ENCODE measurements at regions not wholly inside any gene's neighbourhood (a gene's known extent, or its start where the extent isn't known, plus 50 kb on each side); places are given as distances from the start of the nearest gene placed in this dataset. TPM values are rescaled to one million over a fixed set of nuclear protein-coding genes. Genes with fewer than 3 reads are reported as not detected.
A peak's percentile ranks its signal among the peaks of the same experiment; 100 is the strongest.
"Not testable (repeated sequence)": the region's sequence is repeated elsewhere in the genome, so short reads cannot be mapped to it uniquely, and the experiment has no call there.

GRCh38 chr15:84533705-84534104 is 67.1 kb upstream of the ZSCAN2 start:
- not testable (repeated sequence) for H3K27ac ChIP-seq (ENCODE audit: low read depth, low read length); DNase-seq (ENCODE audit: low read depth in 4 of 6, low spot score in 6 of 6); H3K4me1 ChIP-seq (ENCODE audit: control insufficient read depth, insufficient read depth, low read length); H3K36me3 ChIP-seq (ENCODE audit: control insufficient read depth, insufficient read depth, low read length); H3K4me3 ChIP-seq (ENCODE audit: low read depth, low read length); H3K9me3 ChIP-seq (ENCODE audit: control insufficient read depth, insufficient read depth, low read length); H3K27me3 ChIP-seq (ENCODE audit: control insufficient read depth, insufficient read depth, low read length)
- no CpG with 5 or more reads among the region's 2 CpGs for WGBS (ENCODE audit: insufficient coverage)

- H3K4me3 ChIP-seq (ENCODE audit: low read depth, low read length); H3K27ac ChIP-seq (ENCODE audit: low read depth, low read length); H3K27me3 ChIP-seq (ENCODE audit: control insufficient read depth, insufficient read depth, low read length); H3K36me3 ChIP-seq (ENCODE audit: control insufficient read depth, insufficient read depth, low read length); H3K4me1 ChIP-seq (ENCODE audit: control insufficient read depth, insufficient read depth, low read length); H3K9me3 ChIP-seq (ENCODE audit: control insufficient read depth, insufficient read depth, low read length): not testable (repeated sequence)
- DNase-seq (ENCODE audit: low read depth in 4 of 6, low spot score in 6 of 6) = peak in 2 of 6 donors; percentile 0 to 2
- no CpG with 5 or more reads among the region's 4 CpGs for WGBS (ENCODE audit: insufficient coverage)
These were observed 66.1 kb upstream of the ZSCAN2 start for GRCh38 chr15:84534561-84535235.

DNA sequence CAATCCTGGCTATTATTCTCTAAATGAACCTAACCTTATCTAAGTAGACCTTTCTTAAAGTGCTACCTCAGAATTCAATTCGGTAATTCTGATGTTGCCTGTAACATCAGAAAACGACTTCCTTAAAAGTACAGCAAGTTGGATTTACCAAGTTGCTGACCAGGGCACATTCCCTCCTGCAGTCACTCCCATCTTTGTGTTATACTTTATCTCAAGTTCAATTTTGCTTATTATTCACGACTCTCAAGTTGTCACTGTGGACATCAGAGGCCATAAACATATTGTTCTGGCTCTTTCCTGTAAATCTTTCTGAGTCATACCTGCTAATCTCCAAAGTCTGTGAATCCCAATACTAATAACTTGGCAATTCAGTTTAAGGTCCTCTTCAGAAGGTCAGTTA is 64.6 kb upstream of the ZSCAN2 start:
- not testable (repeated sequence) for DNase-seq (ENCODE audit: low read depth in 4 of 6, low spot score in 6 of 6); H3K36me3 ChIP-seq (ENCODE audit: control insufficient read depth, insufficient read depth, low read length); H3K4me1 ChIP-seq (ENCODE audit: control insufficient read depth, insufficient read depth, low read length); H3K27me3 ChIP-seq (ENCODE audit: control insufficient read depth, insufficient read depth, low read length); H3K9me3 ChIP-seq (ENCODE audit: control insufficient read depth, insufficient read depth, low read length); H3K4me3 ChIP-seq (ENCODE audit: low read depth, low read length); H3K27ac ChIP-seq (ENCODE audit: low read depth, low read length)
- 100% methylated on average over 2 of the region's 3 CpGs for WGBS (ENCODE audit: insufficient coverage)

DNA sequence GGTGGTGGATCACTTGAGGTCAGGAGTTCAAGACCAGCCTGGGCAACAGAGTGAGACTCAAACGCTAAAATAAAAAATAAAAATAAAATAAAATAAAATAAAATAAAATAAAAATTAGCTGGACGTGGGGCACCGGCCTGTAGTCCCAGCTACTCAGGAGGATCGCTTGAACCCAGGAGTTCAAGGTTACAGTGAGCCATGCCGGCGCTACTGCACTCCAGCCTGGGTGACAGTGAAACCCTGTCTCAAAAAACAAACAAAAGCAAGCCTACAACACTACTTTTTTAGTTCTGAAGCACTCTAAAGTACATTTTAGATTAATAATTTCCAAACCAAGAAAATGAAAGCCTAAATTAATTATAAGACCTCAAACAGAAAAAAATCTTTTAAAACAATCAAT is 56.2 kb upstream of the ZSCAN2 start:
- H3K27ac ChIP-seq (ENCODE audit: low read depth, low read length); H3K4me1 ChIP-seq (ENCODE audit: control insufficient read depth, insufficient read depth, low read length); DNase-seq (ENCODE audit: low read depth in 4 of 6, low spot score in 6 of 6); H3K9me3 ChIP-seq (ENCODE audit: control insufficient read depth, insufficient read depth, low read length); H3K4me3 ChIP-seq (ENCODE audit: low read depth, low read length); H3K27me3 ChIP-seq (ENCODE audit: control insufficient read depth, insufficient read depth, low read length); H3K36me3 ChIP-seq (ENCODE audit: control insufficient read depth, insufficient read depth, low read length): not testable (repeated sequence)
- no CpG with 5 or more reads among the region's 6 CpGs for WGBS (ENCODE audit: insufficient coverage)

GRCh38 chr15:84547150-84547549 is 53.7 kb upstream of the ZSCAN2 start:
- not testable (repeated sequence) for H3K9me3 ChIP-seq (ENCODE audit: control insufficient read depth, insufficient read depth, low read length); H3K4me3 ChIP-seq (ENCODE audit: low read depth, low read length); H3K36me3 ChIP-seq (ENCODE audit: control insufficient read depth, insufficient read depth, low read length); H3K4me1 ChIP-seq (ENCODE audit: control insufficient read depth, insufficient read depth, low read length); H3K27ac ChIP-seq (ENCODE audit: low read depth, low read length); H3K27me3 ChIP-seq (ENCODE audit: control insufficient read depth, insufficient read depth, low read length); DNase-seq (ENCODE audit: low read depth in 4 of 6, low spot score in 6 of 6)
- WGBS (ENCODE audit: insufficient coverage) = no CpG with 5 or more reads among the region's 2 CpGs

GRCh38 chr15:84550503-84550902 is 50.3 kb upstream of the ZSCAN2 start:
- H3K4me1 ChIP-seq (ENCODE audit: control insufficient read depth, insufficient read depth, low read length); H3K27ac ChIP-seq (ENCODE audit: low read depth, low read length); H3K4me3 ChIP-seq (ENCODE audit: low read depth, low read length); H3K27me3 ChIP-seq (ENCODE audit: control insufficient read depth, insufficient read depth, low read length); H3K36me3 ChIP-seq (ENCODE audit: control insufficient read depth, insufficient read depth, low read length); H3K9me3 ChIP-seq (ENCODE audit: control insufficient read depth, insufficient read depth, low read length); DNase-seq (ENCODE audit: low read depth in 4 of 6, low spot score in 6 of 6): not testable (repeated sequence)
- no CpG with 5 or more reads among the region's 5 CpGs for WGBS (ENCODE audit: insufficient coverage)

Small RNA genes in the stretch of these regions (small RNA-seq; reads per million reads assigned to genes)
- not detected for gene AC048382.3 (ENCODE audit: low replicate concordance)
- gene CSPG4P5 (ENCODE audit: low replicate concordance) = not detected
- not detected for gene RF00017 (ENCODE audit: low replicate concordance)
- not detected for gene RN7SL417P (ENCODE audit: low replicate concordance)

Data from spinal cord (tissue), 10 donors.